Ectodermal cell (in vitro differentiated cells): ENCODE measurements at regions not wholly inside any gene's neighbourhood (a gene's known extent, or its start where the extent isn't known, plus 50 kb on each side); places are given as distances from the start of the nearest gene placed in this dataset.
"Not testable (repeated sequence)": the region's sequence is repeated elsewhere in the genome, so short reads cannot be mapped to it uniquely, and the experiment has no call there.

Experiments
- H3K27ac ChIP-seq: 2 replicates; pipeline ENCODE4 v1.7.0; 2013; ENCODE audit warnings: mild to moderate bottlenecking, low read depth, low read length; ENCODE audit not compliant: insufficient read depth, poor library complexity, severe bottlenecking
- H3K27me3 ChIP-seq: 2 replicates; pipeline ENCODE4 v1.7.0; 2013; ENCODE audit warnings: mild to moderate bottlenecking, low read length; ENCODE audit not compliant: insufficient read depth, control insufficient read depth, poor library complexity, severe bottlenecking
- H3K36me3 ChIP-seq: one replicate; pipeline ENCODE4 v1.7.0; 2013; ENCODE audit warnings: low read length; ENCODE audit not compliant: control insufficient read depth, insufficient read depth
- H3K4me1 ChIP-seq: one replicate; pipeline ENCODE4 v1.7.0; 2013; ENCODE audit warnings: low read length; ENCODE audit not compliant: control insufficient read depth, insufficient read depth
- H3K4me3 ChIP-seq: 2 replicates; pipeline ENCODE4 v1.7.0; 2013; ENCODE audit warnings: low read depth, low read length, control low read depth; ENCODE audit not compliant: insufficient read depth
- H3K9me3 ChIP-seq: 2 replicates; pipeline ENCODE4 v1.7.0; 2013; ENCODE audit warnings: mild to moderate bottlenecking, low read length, moderate library complexity; ENCODE audit not compliant: control insufficient read depth
- WGBS, 2 experiments: methylation state at CpG; one replicate each; pipeline ENCODE4 v1.1.7; 2013; ENCODE audit warnings: missing lambda C conversion rate in 2 of 2; 5-methylcytosine and 5-hydroxymethylcytosine counted together

DNA sequence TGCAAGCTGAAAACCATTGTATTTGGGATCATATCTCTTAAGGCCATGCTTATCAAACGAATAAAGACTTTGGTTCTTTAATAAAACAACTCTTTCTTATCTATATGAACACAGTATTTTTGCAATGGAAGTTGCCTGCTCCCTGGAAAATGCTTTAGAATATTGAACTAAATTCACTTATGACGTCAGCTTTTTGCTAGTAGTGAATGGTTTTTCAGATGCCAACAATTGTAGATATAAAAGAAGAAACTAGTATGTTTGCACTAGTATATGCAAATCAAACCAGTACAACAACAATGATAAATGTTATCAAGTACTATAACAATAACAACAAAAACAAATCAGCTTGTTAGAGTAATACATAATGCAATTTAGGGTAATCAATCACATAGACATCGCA is 1462.9 kb downstream of the SUCLG1 start:
- Histone ChIP-seq H3K36me3 (no peaks in the 10 kb centered on the region), H3K27ac (no peak overlapping the region), H3K4me1 (no peaks in the 10 kb centered on the region), H3K4me3 (no peak overlapping the region), H3K9me3 (no peaks in the 10 kb centered on the region), H3K27me3 (no peaks in the 10 kb centered on the region)
- WGBS, 2 experiments, result 50 to 100% methylated on average over 1 to 2 of the region's 3 CpGs

DNA sequence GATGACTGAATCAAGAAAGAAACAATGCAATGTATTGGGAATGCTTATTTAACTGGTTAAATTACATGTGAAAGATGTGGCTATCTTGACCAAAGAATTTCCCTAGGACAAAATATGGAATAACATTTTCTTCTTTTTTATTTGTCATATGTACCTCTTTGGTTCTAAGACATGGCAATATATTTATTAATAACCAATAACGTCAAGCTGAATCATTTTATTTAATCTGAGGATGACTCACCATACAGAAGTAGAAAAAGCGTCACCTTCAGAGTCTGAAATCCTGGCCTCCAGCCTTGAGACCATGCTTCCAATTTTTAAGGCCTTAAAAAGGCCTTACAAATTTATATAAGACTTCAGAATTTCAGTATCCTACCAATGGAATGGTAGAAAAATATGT is 1464.9 kb downstream of the SUCLG1 start:
- 42 to 50% methylated on average over 2 of the region's 2 CpGs for WGBS, 2 experiments
- no peaks in the 10 kb centered on the region for H3K36me3 ChIP-seq
- no peaks in the 10 kb centered on the region for H3K9me3 ChIP-seq
- H3K4me1 ChIP-seq, result no peaks in the 10 kb centered on the region
- no peaks in the 10 kb centered on the region for H3K27me3 ChIP-seq
- no peak overlapping the region for H3K4me3 ChIP-seq
- H3K27ac ChIP-seq, result no peak overlapping the region

- WGBS, 2 experiments, result 67 to 80% methylated on average over 1 of the region's 2 CpGs
- Histone ChIP-seq H3K4me1 (no peaks in the 10 kb centered on the region), H3K27ac (no peak overlapping the region), H3K36me3 (no peaks in the 10 kb centered on the region), H3K9me3 (no peaks in the 10 kb centered on the region), H3K4me3 (no peak overlapping the region), H3K27me3 (no peaks in the 10 kb centered on the region)
Observed at GRCh38 chr2:82993609-82994008, 1465.5 kb downstream of the SUCLG1 start.

DNA sequence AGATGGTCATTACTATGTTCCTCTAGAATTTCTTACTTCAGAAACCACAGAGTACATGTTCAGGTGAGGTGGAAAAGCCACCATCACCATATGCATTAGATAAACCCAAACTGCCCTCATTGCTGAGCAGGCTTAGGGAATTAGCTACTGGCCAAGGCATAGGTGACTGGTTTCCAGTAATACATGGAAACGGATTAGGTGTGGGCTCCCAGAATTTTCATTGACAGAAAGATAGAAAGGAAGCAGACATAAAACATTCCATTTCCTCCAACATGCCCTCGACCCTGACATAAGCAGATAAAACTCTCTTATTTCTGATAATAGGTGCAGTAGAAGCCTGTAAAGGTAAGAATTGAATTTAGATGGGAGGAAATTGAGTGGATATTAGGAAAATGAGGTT is 1466.1 kb downstream of the SUCLG1 start:
- Histone ChIP-seq H3K9me3 (no peaks in the 10 kb centered on the region), H3K36me3 (no peaks in the 10 kb centered on the region), H3K27ac (no peak overlapping the region), H3K4me3 (no peak overlapping the region), H3K27me3 (no peaks in the 10 kb centered on the region), H3K4me1 (no peaks in the 10 kb centered on the region)
- 85 to 100% methylated on average over 1 to 2 of the region's 2 CpGs for WGBS, 2 experiments

- not testable (repeated sequence) for H3K4me3 ChIP-seq, H3K36me3 ChIP-seq, H3K9me3 ChIP-seq, H3K27me3 ChIP-seq, H3K27ac ChIP-seq, H3K4me1 ChIP-seq
- WGBS, 2 experiments, result 94 to 96% methylated on average over 6 of the region's 6 CpGs
Observed at GRCh38 chr2:82987706-82988105, 1471.4 kb downstream of the SUCLG1 start.

DNA sequence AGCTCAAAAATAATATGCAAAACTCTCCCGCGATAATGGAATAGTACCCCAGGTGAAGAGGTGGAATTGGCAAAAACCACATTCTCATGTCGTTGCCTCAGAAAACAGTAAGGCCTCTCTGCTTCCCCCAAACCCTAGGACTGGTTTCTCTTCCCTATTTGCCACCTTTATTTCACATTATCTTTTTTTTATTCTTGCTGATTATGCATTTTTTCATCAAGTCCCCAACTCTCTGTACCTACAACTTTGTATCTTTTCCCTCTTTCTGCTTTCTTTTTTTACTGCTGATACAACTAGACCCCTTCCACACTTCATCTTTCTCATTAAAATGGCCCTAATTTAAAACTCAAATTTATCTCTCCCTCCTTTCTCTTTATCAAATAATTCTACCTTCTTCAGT is 1472.2 kb downstream of the SUCLG1 start:
- Histone ChIP-seq H3K9me3 (no peaks in the 10 kb centered on the region), H3K4me3 (no peak overlapping the region), H3K27me3 (no peaks in the 10 kb centered on the region), H3K36me3 (no peaks in the 10 kb centered on the region), H3K4me1 (no peaks in the 10 kb centered on the region), H3K27ac (no peak overlapping the region)
- 98 to 99% methylated on average over 3 of the region's 3 CpGs for whole genome bisulfite sequencing, 2 experiments

- Histone ChIP-seq H3K9me3 (no peaks in the 10 kb centered on the region), H3K4me1 (no peaks in the 10 kb centered on the region), H3K27me3 (no peaks in the 10 kb centered on the region), H3K36me3 (no peaks in the 10 kb centered on the region), H3K4me3 (no peak overlapping the region), H3K27ac (no peak overlapping the region)
- WGBS, 2 experiments, result 93 to 98% methylated on average over 18 of the region's 18 CpGs
Observed at GRCh38 chr2:82985572-82986197, 1473.4 kb downstream of the SUCLG1 start.

GRCh38 chr2:82968358-82968757 is 1490.7 kb downstream of the SUCLG1 start:
- H3K4me3 ChIP-seq, result no peak overlapping the region
- no peaks in the 10 kb centered on the region for H3K36me3 ChIP-seq
- H3K4me1 ChIP-seq, result no peaks in the 10 kb centered on the region
- no peaks in the 10 kb centered on the region for H3K27me3 ChIP-seq
- no peak overlapping the region for H3K27ac ChIP-seq
- no peaks in the 10 kb centered on the region for H3K9me3 ChIP-seq

- WGBS, 2 experiments, result 86 to 100% methylated on average over 4 of the region's 4 CpGs
- no peaks in the 10 kb centered on the region for H3K9me3 ChIP-seq
- H3K36me3 ChIP-seq, result no peaks in the 10 kb centered on the region
Observed at GRCh38 chr2:82964341-82964740, 1494.7 kb downstream of the SUCLG1 start.

DNA sequence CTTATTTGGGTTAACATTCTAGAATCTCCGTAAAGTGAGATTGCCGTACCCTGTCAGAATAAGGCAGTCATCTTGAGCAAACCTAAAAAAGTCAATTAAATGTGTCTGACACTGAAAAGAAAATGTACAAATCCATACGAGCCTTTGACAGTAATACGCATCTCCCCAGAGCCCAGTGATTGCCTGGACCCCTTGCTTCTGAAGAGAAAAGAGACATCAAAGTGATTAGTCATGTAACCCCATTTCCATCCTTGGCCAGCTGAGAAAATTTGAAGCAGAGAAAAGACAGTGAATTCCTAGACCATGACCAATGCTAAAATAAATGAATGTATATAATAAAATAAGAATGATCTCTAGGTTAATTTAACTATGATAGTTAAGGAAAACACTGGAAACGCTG is 1499.4 kb downstream of the SUCLG1 start:
- Histone ChIP-seq H3K27me3 (no peaks in the 10 kb centered on the region), H3K4me3 (no peak overlapping the region), H3K36me3 (no peaks in the 10 kb centered on the region), H3K9me3 (no peaks in the 10 kb centered on the region), H3K27ac (no peak overlapping the region), H3K4me1 (no peaks in the 10 kb centered on the region)
- WGBS, 2 experiments, result 94 to 98% methylated on average over 4 of the region's 5 CpGs

More at GRCh38 chr2:82964341-82964740, 1494.7 kb downstream of the SUCLG1 start:
- Histone ChIP-seq H3K4me1 (no peaks in the 10 kb centered on the region), H3K27ac (no peak overlapping the region), H3K4me3 (no peak overlapping the region), H3K27me3 (no peaks in the 10 kb centered on the region)

- Histone ChIP-seq H3K4me1 (no peaks in the 10 kb centered on the region), H3K4me3 (no peak overlapping the region), H3K36me3 (no peaks in the 10 kb centered on the region), H3K27ac (no peak overlapping the region), H3K9me3 (no peaks in the 10 kb centered on the region), H3K27me3 (no peaks in the 10 kb centered on the region)
- no CpG with 5 or more reads among the region's 1 CpG for WGBS, 2 experiments
Observed at GRCh38 chr2:82954868-82955267, 1504.2 kb downstream of the SUCLG1 start.
